K562 (cell line): ENCODE measurements at regions not wholly inside any gene's neighbourhood (a gene's known extent, or its start where the extent isn't known, plus 50 kb on each side); places are given as distances from the start of the nearest gene placed in this dataset.

ENCODE experiments used
- ATAC-seq: fragments of 200-7000 bp; cut with Tn5 transposase; 3 replicates; pipeline ENCODE4 v1.9.1; 2020; ENCODE audit warnings: moderate library complexity
- BruUV-seq: library from RNA; stranded (reverse); fragments of 400-500 nt; replicated peaks from 2 replicates; lab custom pipeline; 2021; lab: Mats Ljungman, UMichigan
- CTCF ChIA-PET: fragments of 300-600 bp; formaldehyde crosslinking; extraction: SDS; loops from one replicate; lab custom pipeline; 2021; ENCODE audit warnings: low intra/inter-chr PET ratio; lab: Yijun Ruan, JAX
- POLR2A ChIA-PET: fragments of 300-600, 350-650 bp; sonication (Branson Sonifier 250); formaldehyde crosslinking; extraction: SDS; loops from one replicate; lab custom pipeline; 2021; ENCODE audit warnings: antibody characterized with exemption, inconsistent platforms; lab: Yijun Ruan, JAX
- DNase-seq, 4 experiments: peaks; one replicate each; pipeline versions ENCODE4 v3.0.0 to v3.0.0-alpha.2; 2011 to 2018; ENCODE audit warnings: low spot score in 3 of 4, mixed read lengths in 3 of 4; ENCODE audit errors: extremely low read depth in 1 of 4
- FAIRE-seq: peaks from 2 replicates; lab custom pipeline; 2011; peaks lifted over from hg19 to GRCh38; lab: Jason Lieb, UNC
- H2AFZ ChIP-seq: 2 replicates; pipeline ENCODE4 v1.6.0; 2011; ENCODE audit warnings: low read depth, low read length, control low read depth, inconsistent platforms
- H3K27ac ChIP-seq: fragments of 200-600 bp; 3 replicates; pipeline ENCODE4 v1.8.0; 2011; ENCODE audit warnings: low read depth, mild to moderate bottlenecking, control low read depth, inconsistent platforms, low read length, moderate library complexity, mixed read lengths; ENCODE audit errors: extremely low read depth
- H3K27me3 ChIP-seq, 2 experiments: fragments of 300-600 bp in 1 of 2; 2 replicates in 1 of 2; 3 replicates in 1 of 2; pipeline versions ENCODE4 v1.6.0 to v1.8.0; 2011; ENCODE audit warnings: inconsistent platforms in 2 of 2, low read length in 2 of 2, mild to moderate bottlenecking in 1 of 2, mixed read lengths in 1 of 2, moderate library complexity in 1 of 2; ENCODE audit not compliant: control insufficient read depth in 2 of 2, insufficient read depth in 2 of 2
- H3K36me3 ChIP-seq: fragments of 300-600 bp; 3 replicates; pipeline ENCODE4 v1.8.0; 2011; ENCODE audit warnings: mild to moderate bottlenecking, low read length, inconsistent platforms; ENCODE audit not compliant: control insufficient read depth, insufficient read depth
- H3K4me1 ChIP-seq, 2 experiments: fragments of 200-600 bp in 1 of 2; replicated peaks in 1 of 2; 2 replicates in 1 of 2; 3 replicates in 1 of 2; pipeline versions ENCODE4 v1.5.1 to v1.8.0; 2011; ENCODE audit warnings: inconsistent platforms in 2 of 2, low read length in 2 of 2, mild to moderate bottlenecking in 1 of 2, mixed read lengths in 1 of 2, moderate library complexity in 1 of 2; ENCODE audit not compliant: control insufficient read depth in 2 of 2, insufficient read depth in 2 of 2
- H3K4me2 ChIP-seq: 2 replicates; pipeline ENCODE4 v1.6.1; 2011; ENCODE audit warnings: low read length, control low read depth, inconsistent platforms, mixed read lengths; ENCODE audit not compliant: insufficient read depth
- H3K4me3 ChIP-seq: fragments of 200-600 bp; sonication (generic), shearing (Covaris generic); 2 replicates; pipeline ENCODE4 v1.5.1; 2016; ENCODE audit warnings: control low read depth, inconsistent platforms
- H3K79me2 ChIP-seq: fragments of 200-600 bp; 3 replicates; pipeline ENCODE4 v1.8.0; 2011; ENCODE audit warnings: low read length, inconsistent platforms; ENCODE audit not compliant: control insufficient read depth, insufficient read depth
- H3K9ac ChIP-seq, 2 experiments: 2 replicates each; pipeline versions ENCODE4 v1.6.0 to v1.6.1; 2011; ENCODE audit warnings: low read depth in 2 of 2, low read length in 2 of 2, control low read depth in 1 of 2, inconsistent platforms in 1 of 2, mild to moderate bottlenecking in 1 of 2, mixed read lengths in 1 of 2; ENCODE audit not compliant: insufficient read depth in 1 of 2
- H3K9me1 ChIP-seq: one replicate; pipeline ENCODE4 v1.6.0; 2011; ENCODE audit warnings: inconsistent platforms, mild to moderate bottlenecking, low read length, moderate library complexity; ENCODE audit not compliant: control insufficient read depth, insufficient read depth
- H3K9me3 ChIP-seq: replicated peaks from 2 replicates; pipeline ENCODE4 v1.5.1; 2011; ENCODE audit warnings: low read depth, low read length, inconsistent platforms; ENCODE audit not compliant: control insufficient read depth, insufficient read depth
- H4K20me1 ChIP-seq: replicated peaks from 2 replicates; pipeline ENCODE4 v1.6.1; 2011; ENCODE audit warnings: low read length, inconsistent platforms, mixed read lengths; ENCODE audit not compliant: control insufficient read depth, insufficient read depth
- ELK3 ChIP-seq: fragments of 450-650 bp; formaldehyde crosslinking; IDR thresholded peaks from 2 replicates; pipeline ENCODE4 v1.4.0; 2020; ENCODE audit warnings: mild to moderate bottlenecking
- JUND ChIP-seq, 2 experiments: IDR thresholded peaks; 2 replicates in 1 of 2; 3 replicates in 1 of 2; pipeline ENCODE4 v1.6.1; 2011; ENCODE audit warnings: borderline replicate concordance in 2 of 2, low read depth in 2 of 2, low read length in 2 of 2, improper control_type of control experiment in 1 of 2, missing biosample characterization in 1 of 2, missing genetic modification characterization in 1 of 2, missing genetic modification reagents in 1 of 2
- KDM1A ChIP-seq, 2 experiments: fragments of 450-650 bp; IDR thresholded peaks; 2 replicates each; pipeline ENCODE4 v1.6.1; 2016; ENCODE audit warnings: mild to moderate bottlenecking in 2 of 2
- NCOA4 ChIP-seq: fragments of 450-650 bp; IDR thresholded peaks from 2 replicates; pipeline ENCODE4 v1.6.1; 2018; ENCODE audit warnings: mild to moderate bottlenecking; ENCODE audit not compliant: partially characterized antibody
- NFE2 ChIP-seq: IDR thresholded peaks from 2 replicates; pipeline ENCODE4 v1.6.1; 2014; ENCODE audit warnings: antibody characterized with exemption, low read depth
- PRPF4 ChIP-seq: fragments of 200-400 bp; formaldehyde crosslinking; IDR thresholded peaks from one replicate; pipeline ENCODE4 v1.6.1; 2017; ENCODE audit warnings: low read length, low read depth, mild to moderate bottlenecking; ENCODE audit not compliant: insufficient read depth, poor library complexity, severe bottlenecking
- SIRT6 ChIP-seq: IDR thresholded peaks from one replicate; pipeline ENCODE4 v1.6.1; 2012; ENCODE audit warnings: low read depth, mild to moderate bottlenecking, control low read depth, inconsistent platforms, low read length, moderate library complexity
- SRSF3 ChIP-seq: fragments of 200-400 bp; formaldehyde crosslinking; IDR thresholded peaks from 2 replicates; pipeline ENCODE4 v1.6.1; 2016; ENCODE audit warnings: mild to moderate bottlenecking, low read length, moderate library complexity; ENCODE audit not compliant: insufficient read depth
- TSHZ1 ChIP-seq: fragments of 250-450 bp; sonication (Bioruptor Pico); IDR thresholded peaks from 2 replicates; pipeline ENCODE4 v1.4.0; 2020; ENCODE audit warnings: mild to moderate bottlenecking, moderate library complexity
- ZC3H11A ChIP-seq: IDR thresholded peaks from 2 replicates; pipeline ENCODE4 v1.6.1; 2012; ENCODE audit warnings: low read depth, low read length, improper control_type of control experiment
- ZNF212 ChIP-seq: fragments of 450-650 bp; formaldehyde crosslinking; IDR thresholded peaks from 2 replicates; pipeline ENCODE4 v1.4.0; 2020; ENCODE audit warnings: mild to moderate bottlenecking
- WGBS: fragments of 100-300 bp; shearing (Covaris generic); methylation state at CpG from one replicate; pipeline ENCODE4 v1.1.6; 2016; ENCODE audit warnings: low coverage, mixed read lengths; ENCODE audit not compliant: insufficient coverage; ENCODE audit errors: missing lambda C conversion rate; 5-methylcytosine and 5-hydroxymethylcytosine counted together
- in situ Hi-C: fragments of 300-500 bp; cut with MboI; formaldehyde crosslinking; loops from 4 replicates; pipeline ENCODE4 v1.15.0; 2018; ENCODE audit warnings: inconsistent platforms, mixed read lengths
- intact Hi-C: fragments of 100-400 bp; cut with micrococcal nuclease; formaldehyde crosslinking; loops from 2 replicates; pipeline ENCODE4 v1.14.2; 2022

DNA sequence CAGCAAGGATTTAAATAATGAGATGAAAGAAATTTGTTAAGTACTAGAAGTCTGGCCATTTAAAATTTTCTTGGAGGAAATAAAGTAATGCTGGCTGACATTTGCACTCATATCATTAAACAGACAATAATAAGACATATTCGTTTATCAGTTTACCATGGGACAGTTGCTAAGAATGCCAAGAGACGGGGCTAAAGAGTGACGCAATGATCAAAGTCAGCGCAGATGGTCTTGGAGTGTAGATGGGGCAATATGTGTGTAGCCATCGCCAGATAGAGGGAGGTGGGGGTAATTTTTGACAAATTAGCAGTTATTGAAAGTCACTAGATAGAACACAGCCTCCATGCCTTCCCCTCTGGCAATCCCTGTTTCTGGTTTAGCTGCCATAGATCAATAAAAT, 413.2 kb upstream of the JAG1 start:
- FAIRE-seq: no peak
- H3K27me3 ChIP-seq: no peaks in the 10 kb centered on the region
- ChIA-PET CTCF (no interaction called here), POLR2A (no interaction called here)
- intact Hi-C loops: no loop called here
- ATAC-seq: no peak
- H3K4me3 ChIP-seq: no peak overlapping the region
- H3K9me1 ChIP-seq: no peaks in the 10 kb centered on the region
- H4K20me1 ChIP-seq: no peaks in the 10 kb centered on the region
- WGBS: 0% methylated on average over 4 of the region's 5 CpGs
- H3K4me2 ChIP-seq: no peak overlapping the region
- in situ Hi-C loops: no loop called here
- no peak overlapping the region for H3K9ac ChIP-seq
- no peaks in the 10 kb centered on the region for H3K79me2 ChIP-seq
- H3K36me3 ChIP-seq: no peaks in the 10 kb centered on the region
- H3K9me3 ChIP-seq: no peaks in the 10 kb centered on the region
- H3K27ac ChIP-seq: no peak overlapping the region
- no peak overlapping the region for H2AFZ ChIP-seq
- no TSS peak for BruUV-seq
- H3K4me1 ChIP-seq: no peaks in the 10 kb centered on the region
- no peak for DNase-seq
- TF ChIP-seq JUND (IDR thresholded peaks at IDR 0.05; ENCODE audit: borderline replicate concordance, low read depth, low read length): no peak
- no peak for TF ChIP-seq JUND (tag; IDR thresholded peaks at IDR 0.05; ENCODE audit: borderline replicate concordance, low read depth, low read length)
- TF ChIP-seq SRSF3: no peak
- TF ChIP-seq KDM1A (IDR thresholded peaks at IDR 0.05): no peak

DNA sequence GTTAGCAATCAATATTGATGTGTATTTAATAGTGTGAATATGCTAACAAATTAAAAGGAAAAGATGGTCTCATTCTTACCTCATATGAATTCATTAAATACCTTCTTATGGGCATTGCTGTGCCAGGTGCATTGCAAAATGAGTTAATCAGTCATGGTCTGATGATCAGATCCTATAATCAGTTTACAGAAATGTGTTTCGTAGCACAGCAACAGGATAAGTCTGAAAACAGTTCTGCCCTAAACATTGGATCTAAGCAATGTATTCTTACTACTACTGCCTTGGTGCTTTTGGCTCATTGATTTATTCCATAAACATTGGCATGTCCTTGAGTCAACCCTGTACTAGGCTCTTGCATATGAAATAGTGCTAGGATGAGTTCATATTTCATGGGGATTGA, 417.0 kb upstream of the JAG1 start:
- in situ Hi-C loops: no loop called here
- TF ChIP-seq ZC3H11A (no peak), SIRT6 (no peak), PRPF4 (no peak), NCOA4 (no peak), ELK3 (CRISPR knock-in tag) (no peak), ZNF212 (CRISPR knock-in tag) (no peak), TSHZ1 (CRISPR knock-in tag) (no peak), NFE2 (no peak)

More for the DNA sequence above, 417.0 kb upstream of the JAG1 start:
- CTCF ChIA-PET: no interaction called here
- Histone ChIP-seq H3K9ac (no peak overlapping the region), H3K4me1 (no peaks in the 10 kb centered on the region), H3K4me3 (no peak overlapping the region), H3K9me3 (no peaks in the 10 kb centered on the region), H3K27ac (no peak overlapping the region), H4K20me1 (no peaks in the 10 kb centered on the region), H2AFZ (no peak overlapping the region), H3K27me3 (no peaks in the 10 kb centered on the region), H3K9me1 (no peaks in the 10 kb centered on the region), H3K79me2 (no peaks in the 10 kb centered on the region), H3K36me3 (no peaks in the 10 kb centered on the region), H3K4me2 (no peak overlapping the region)
- ATAC-seq (no peak), FAIRE-seq (no peak), DNase-seq (no peak)
- intact Hi-C loops: no loop called here
- BruUV-seq: no TSS peak
- WGBS: 0% methylated on average over 1 of the region's 1 CpG
- POLR2A ChIA-PET: no interaction called here
